ENCODE measurements at regions not wholly inside any gene's neighbourhood (a gene's known extent, or its start where the extent isn't known, plus 50 kb on each side); places are given as distances from the start of the nearest gene placed in this dataset.
"Not testable (repeated sequence)": the region's sequence is repeated elsewhere in the genome, so short reads cannot be mapped to it uniquely, and the experiment has no call there.

DNA sequence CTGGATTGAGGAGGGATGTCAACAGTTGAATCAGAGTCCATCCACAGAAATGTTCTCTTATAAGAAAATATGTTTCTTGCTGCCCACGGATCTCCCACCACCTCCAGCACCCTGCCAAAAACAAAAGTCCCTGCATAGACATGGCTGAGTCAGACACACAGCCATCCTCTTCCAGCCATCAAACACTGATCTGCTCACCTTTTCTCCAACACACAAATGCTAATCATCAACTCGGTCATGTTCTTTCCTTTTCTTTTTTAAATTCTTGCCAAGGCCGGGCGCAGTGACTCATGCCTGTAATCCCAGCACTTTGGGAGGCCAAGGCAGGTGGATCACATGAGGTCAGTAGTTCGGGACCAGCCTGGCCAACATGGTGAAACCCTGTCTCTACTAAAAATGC, 110.7 kb upstream of the IL12A start:
- no peak for DNase-seq (ENCODE audit: low read depth in 4 of 4, low spot score in 2 of 4)

DNA sequence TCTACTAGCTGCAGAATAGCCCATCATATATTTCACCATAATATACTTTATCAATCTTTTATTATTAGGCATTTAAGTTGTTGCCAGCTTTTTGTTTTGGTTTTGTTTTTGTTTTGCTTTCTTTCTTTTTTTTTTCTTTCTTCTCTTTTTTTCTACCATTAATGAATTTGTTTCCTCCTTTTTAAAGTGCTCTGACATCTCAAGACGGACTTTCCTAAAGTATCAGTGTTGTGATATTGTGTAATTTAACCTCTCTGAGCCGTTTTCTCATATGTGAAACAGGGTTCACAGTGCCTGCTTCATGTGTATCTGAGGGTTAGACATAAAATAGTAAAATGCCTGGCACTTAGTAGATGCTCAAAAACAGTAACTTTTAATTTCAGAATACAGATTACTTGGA, 109.5 kb upstream of the IL12A start:
- DNase-seq (ENCODE audit: low read depth in 4 of 4, low spot score in 2 of 4) = no peak

DNA sequence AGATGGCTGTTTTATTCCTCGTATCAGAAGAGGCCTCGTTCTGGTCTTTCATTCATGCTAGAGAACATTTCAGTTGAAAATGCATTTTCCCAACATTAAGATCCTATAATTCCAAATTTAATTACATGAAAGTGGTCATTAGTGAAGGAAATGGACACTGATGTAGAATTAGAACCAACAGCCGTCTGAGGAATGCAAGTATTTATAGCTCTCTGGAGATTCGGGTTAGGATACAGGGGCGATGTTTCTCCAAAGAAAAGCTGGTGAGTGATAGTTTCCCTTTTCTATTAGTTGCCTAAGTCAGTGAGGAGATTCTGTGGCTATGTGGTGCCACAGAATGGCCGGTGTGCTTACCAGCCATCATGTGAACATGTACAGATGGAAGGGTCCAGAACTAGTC, 109.0 kb upstream of the IL12A start:
- no peak for DNase-seq (ENCODE audit: low read depth in 4 of 4, low spot score in 2 of 4)

DNA sequence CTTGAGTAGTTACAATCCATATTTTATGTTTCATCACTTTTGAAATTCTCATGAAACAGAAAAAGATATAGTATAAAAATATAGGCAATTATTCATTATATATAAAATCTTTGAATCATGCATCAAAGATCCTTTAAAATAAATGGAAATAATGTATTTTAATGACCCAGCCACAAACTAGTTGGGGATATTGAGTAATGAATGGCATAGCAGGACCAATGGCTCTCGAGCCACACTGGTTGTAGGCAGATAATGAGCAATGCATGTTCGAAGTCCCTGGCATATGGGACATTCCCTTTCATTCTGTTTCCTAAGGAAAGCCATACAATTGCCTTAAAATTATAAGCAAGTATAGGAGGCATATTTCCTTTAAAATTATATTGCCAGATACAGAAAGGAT, 107.4 kb upstream of the IL12A start:
- DNase-seq (ENCODE audit: low read depth in 4 of 4, low spot score in 2 of 4) = no peak

DNA sequence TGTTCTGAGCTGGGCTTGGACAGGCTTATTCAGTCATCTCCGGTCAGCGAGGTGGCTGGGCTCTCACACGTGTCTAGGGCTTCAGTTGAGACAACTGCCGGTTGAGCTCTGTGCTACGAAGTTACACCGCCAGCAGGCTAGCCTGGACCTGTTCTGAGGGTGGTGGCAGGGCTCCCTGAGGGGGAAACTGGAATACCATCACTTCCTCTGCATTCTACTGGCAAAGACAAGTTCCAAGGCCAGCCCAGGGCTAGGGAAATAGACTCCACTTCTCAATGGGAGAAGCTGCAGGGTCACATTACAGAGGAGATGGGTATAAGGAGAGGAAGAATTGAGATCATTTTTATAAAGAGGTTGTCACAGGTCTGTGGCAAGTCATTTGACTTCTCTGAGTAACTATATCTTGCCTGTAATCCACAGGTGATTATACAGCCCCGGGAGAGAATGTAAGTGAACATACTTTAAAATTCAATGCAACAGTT, 106.8 kb upstream of the IL12A start:
- DNase-seq (ENCODE audit: low read depth in 4 of 4, low spot score in 2 of 4) = no peak

DNA sequence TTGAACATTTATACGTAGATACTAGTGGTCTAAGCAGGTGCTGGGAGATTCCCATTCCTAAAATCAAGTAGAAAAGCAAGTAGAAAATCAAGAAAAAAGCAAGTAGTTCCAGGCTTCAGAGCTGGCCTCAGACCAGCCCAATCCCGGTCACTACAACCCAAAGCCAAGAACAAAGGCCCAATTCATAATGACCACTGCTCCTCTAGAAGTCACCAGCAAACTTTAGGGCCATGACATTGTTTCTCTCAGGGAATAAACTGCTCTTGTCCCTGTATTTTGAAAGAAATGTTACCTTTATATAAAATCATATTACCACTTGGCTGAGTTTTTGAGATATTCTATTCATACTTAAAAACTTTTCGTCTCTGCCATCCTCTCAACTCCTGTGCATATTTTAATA, 106.3 kb upstream of the IL12A start:
- DNase-seq (ENCODE audit: low read depth in 4 of 4, low spot score in 2 of 4) = no peak

DNA sequence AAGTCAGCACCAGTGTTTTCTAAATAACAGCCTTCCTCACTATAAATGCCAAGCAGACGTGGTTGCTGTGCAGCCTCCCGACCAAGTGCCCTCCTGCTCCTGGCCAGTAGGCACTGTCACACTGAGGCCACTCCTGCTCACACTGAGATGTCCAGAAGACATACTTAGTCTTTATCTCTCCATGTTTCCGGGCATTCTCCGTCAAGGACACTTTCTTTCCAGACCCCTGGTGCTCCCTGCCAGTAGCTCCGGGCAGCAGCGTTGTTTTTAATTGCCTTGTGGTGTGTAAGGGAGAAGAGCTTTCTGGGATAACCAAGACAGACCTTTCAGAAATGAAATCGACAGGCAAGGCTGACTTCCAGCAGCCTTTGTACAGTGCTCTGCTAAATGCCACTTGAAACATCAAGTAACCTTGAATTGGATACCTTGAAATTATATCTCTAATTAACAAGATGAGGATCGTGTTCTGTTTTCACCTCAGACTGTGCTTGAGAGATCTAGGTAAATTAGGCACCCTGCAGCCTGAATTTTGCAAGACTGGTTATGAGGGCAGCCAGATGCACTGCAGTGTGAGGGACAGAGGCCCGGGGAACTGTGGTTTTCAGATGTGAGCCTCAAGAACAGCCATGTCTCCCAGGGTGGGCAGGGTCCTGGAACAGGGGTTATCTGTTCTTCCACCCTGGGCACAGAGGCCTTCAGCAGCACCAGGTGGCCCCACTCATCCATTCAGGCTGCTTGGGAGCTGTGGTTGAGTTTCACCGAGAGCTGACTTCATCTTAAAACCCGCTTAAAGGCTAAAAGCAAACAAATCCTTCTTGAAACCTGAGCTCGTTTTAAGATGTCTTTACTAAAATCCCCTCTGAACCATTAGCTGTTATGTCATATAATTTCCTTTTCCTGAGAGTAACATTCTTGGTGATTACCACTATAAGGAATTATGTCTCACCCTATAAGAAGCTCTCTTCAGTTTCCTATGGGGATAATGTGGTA, 105.5 kb upstream of the IL12A start:
- DNase-seq (ENCODE audit: low read depth in 4 of 4, low spot score in 2 of 4) = no peak

DNA sequence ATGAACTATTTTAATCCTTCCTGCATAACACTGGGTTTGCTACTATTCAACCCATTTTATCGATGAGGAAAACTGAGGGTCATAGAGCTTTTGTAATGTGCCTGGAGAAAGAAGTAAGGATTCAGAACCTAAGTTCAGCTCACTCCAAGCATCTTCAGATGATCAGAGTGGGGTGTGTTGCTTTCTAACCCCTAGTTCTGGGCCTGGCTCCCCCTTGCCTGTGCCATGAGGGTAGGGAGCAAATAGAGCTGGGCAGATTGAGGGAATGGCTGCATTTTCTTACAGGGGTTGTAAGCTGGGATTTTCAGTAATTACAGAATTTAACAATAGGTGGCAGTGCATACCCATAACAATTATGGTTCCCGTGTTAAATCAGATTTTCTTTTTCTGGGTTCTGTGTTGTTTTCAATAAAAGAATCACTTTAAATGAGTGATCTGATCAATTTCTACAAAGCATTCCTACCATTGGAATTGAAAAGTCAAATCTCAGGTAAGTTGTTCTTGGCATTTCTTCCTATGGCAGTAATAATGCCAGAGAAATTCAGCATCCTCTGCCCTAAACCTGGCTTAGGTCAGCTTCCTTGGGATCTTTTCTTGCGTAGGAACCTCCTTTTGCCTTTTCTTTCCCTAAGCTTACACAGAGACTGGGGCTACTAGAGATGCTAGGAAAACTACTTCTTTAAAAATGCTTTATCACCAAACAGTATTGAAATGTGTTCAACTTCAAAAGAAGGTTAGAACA, 103.8 kb upstream of the IL12A start:
- no peak for DNase-seq (ENCODE audit: low read depth in 4 of 4, low spot score in 2 of 4)

DNA sequence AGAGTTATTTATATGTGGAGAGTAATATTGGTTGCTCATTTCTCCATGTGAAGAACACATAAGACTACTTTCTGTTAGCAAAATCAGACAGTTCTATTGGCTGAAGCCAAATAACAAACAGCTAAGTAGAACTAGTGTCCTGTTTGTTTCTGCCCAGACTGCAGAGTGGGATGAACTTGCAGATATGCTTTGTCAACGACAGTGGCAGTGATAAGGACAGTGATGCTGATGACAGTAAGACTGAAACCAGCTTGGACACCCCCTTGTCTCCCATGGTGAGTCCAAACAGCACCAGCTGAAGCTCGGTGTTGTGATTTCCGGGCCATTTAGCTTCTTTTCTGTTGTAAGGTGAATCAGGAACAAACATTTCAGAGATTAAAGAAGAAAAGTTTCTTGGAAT, 102.6 kb upstream of the IL12A start:
- no peak for DNase-seq (ENCODE audit: low read depth in 4 of 4, low spot score in 2 of 4)

DNA sequence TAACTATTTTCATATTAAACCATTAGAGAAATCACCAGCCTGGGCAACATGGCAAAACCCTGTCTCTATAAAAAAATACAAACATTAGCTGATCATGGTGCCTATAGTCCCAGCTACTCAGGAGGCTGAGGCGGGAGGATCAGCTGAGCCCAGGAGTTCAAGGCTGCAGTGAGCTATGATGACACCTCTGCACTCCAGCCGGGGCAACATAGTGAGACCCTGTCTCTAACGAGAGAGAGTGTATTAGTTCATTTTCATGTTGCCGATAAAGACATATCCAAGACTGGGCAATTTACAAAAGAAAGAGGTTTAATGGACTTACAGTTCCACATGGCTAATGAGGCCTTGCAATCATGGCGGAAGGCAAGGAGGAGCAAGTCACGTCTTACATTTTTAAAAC, 102.1 kb upstream of the IL12A start:
- DNase-seq (ENCODE audit: low read depth in 4 of 4, low spot score in 2 of 4) = not testable (repeated sequence)

DNA sequence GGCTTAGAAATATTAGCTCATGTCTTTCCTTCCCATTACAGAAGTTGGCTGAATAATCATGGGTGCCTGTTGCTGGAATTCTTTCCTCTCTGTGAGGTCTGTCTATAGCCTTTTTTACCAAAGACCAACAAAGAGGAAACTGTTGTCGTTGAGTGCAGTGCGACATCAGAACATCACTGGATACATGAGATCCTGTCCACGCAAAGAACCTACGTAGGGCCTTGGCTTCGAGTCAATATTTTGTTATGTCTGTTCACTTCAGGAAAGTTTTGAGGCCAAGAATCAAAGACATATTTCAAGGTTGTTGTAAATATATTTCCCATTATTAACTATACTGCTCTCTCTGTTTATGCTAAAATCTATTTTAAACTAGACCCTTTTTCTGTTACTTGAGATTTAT, 101.5 kb upstream of the IL12A start:
- DNase-seq (ENCODE audit: low read depth in 4 of 4, low spot score in 2 of 4) = no peak

DNA sequence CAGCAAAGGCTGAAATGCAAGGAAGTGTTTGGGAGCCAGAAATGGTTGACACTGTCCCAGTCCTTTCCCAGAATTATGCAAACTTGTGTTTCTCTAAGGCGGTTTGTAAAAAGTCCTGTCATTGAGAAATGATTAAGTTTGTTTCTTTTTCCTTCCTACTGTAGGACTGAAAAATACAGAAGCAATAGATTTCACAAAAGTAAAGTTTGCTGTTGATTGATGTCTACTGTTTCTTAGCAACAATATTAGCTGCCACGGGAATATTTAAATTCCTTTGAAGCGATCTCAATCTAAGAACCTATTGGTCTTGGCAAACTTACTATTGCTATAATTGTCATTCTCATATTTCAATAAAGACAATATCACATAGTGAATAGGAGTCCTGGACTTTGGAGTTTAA, 100.7 kb upstream of the IL12A start:
- no peak for DNase-seq (ENCODE audit: low read depth in 4 of 4, low spot score in 2 of 4)

DNA sequence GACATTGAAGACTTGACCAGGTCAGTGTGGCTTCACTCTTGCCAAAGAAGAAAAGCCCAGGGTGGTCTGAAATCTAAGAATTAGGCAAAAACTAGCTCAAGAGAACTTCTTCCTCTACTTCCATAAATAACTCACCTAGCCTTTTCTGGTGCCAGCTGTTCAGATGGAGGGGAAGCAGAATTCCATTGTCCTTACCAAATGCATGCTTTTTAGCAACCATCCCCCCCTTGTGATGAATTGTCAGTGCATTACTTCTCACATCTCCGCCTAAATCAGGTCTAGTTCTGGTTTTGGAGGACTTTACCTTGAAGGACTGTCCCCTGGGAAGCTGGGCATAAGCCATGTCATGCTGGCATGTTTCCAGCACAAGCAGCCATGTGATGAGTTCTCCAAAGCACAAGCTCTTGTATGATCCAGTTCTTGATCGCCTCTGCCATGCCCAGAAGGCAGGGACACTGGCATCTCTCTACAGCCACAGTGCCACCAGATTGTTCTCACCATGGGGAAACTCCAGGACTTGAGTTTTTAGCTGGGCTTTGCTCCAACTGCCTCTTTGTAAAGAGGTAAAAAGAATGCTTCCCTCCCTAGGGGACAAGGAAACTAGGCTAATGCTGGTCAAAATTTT, 96.4 kb upstream of the IL12A start:
- DNase-seq (ENCODE audit: low read depth in 4 of 4, low spot score in 2 of 4) = no peak

DNA sequence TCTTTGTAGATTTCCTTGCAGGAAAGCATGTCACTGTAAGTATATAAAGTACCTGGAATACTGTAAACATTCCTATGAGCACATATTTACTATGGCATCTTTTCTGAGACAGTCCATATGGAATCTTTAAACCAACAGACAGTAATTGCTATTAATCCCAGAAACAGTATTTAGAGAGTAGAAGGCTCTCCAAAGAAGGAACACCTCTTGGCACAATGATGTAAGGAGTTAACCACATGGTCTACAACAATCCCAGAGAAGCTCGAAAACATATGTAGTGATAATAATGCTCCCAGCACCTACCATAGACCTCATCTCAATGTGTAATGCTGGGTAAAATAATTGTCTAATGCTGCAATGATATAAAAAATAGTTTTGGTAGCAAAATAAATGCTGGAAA, 95.8 kb upstream of the IL12A start:
- DNase-seq (ENCODE audit: low read depth in 4 of 4, low spot score in 2 of 4) = no peak

DNA sequence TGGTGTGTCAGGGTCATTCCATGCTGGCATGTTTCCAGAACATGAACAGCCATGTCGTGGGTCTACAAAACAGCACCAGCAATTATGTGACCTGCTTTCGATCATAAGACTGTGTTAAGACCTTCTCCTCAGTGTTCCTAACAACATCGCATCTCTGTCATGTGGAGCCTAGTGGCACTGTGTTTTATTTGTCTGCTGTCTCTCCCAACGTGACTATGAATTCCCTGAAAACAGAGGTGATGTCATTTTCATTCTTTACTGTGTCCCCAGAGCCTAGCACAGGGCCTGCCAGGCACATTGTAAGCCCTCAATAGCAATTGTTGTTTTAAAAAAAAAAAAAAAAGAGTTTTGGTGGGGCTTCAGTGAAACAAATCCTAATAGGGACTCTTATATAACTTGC, 94.2 kb upstream of the IL12A start:
- no peak for DNase-seq (ENCODE audit: low read depth in 4 of 4, low spot score in 2 of 4)

DNA sequence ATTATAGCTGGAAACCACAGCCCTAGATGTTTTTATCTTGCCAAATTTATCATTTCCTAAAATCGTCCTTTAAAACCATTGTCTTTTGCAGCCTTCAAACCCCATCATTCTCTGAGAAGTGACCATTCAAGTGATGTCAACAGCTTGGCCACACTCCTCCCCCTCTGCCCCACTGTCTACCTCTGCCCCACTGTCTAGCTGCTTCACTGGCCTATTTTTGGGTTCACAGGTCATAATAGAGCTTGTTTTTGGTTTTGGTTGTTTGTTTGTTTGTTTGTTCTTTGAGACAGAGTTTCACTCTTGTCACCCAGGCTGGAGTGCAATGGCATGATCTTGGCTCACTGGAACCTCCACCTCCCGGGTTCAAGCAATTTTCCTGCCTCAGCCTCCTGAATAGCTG, 93.2 kb upstream of the IL12A start:
- no peak for DNase-seq (ENCODE audit: low read depth in 4 of 4, low spot score in 2 of 4)

DNA sequence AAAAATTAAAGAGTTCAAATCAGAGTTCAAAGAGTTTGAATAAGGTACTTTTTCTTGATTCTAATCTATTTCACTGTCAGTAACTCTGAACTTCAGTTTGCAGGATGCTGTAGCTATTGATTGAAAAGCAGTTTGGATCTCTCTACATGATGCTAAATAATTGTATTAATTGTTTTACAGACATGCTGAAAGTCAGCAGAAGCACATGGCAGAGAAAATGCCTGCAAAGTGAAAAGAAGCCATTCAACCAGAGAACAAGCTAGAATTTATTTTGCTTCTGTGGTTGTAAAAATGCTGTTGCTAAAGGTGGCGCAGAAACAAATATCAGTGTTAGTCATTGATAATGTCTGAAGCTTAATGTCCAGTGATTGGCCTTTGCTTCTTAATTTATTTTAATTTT, 92.1 kb upstream of the IL12A start:
- no peak for DNase-seq (ENCODE audit: low read depth in 4 of 4, low spot score in 2 of 4)

DNA sequence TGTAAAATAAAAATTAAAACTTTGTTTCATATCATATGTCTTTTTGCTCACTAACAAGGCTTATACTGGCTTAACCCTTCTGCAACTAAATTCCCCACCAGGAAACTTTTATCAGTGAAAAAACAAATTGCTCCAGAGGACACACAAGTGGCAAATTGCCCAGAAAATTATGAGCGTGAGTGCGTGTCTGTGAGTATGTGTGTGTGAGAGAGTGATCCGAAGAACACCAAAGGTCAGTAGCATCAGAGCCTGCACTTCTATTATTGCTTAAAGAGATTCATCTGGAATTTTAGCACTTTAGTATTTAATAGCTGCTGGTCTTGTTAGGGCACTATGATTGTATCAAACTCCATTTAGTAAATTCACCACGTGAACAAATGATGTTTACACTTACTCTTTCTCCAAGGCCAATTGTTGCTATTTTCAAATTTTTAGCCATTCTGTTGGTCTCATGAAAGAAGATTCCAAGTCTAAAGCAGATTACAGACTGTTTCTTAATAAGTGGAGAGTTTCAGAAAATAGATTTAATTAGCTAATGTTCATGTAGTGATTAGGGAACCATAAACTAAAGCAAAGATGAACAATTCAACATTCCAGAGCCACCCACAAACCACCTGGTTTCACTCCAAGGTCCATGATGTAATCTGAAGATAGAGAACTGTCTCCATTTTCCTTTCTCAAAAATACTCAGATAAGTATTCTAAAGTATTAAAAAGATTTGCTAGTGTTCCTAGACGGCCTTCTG, 91.1 kb upstream of the IL12A start:
- no peak for DNase-seq (ENCODE audit: low read depth in 4 of 4, low spot score in 2 of 4)

DNA sequence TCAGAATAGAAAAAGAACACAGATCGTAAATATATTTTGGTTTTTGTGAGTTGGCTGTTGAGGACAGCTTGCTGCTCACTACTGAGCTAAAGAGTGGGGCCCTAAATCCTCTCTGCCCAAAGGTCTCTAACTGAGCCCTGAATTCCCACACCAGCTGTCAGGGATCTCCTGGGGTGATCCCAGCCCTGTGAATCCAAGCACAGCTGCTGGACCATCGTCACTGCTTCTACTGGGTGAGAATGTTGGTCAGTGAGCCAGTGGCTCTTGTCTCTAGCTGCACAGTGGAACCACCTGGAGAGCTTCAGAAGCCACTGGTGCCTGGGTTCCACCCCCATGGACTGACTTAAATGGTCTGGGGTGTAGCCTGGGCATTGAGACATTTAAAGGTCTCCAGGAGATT, 90.5 kb upstream of the IL12A start:
- no peak for DNase-seq (ENCODE audit: low read depth in 4 of 4, low spot score in 2 of 4)

DNA sequence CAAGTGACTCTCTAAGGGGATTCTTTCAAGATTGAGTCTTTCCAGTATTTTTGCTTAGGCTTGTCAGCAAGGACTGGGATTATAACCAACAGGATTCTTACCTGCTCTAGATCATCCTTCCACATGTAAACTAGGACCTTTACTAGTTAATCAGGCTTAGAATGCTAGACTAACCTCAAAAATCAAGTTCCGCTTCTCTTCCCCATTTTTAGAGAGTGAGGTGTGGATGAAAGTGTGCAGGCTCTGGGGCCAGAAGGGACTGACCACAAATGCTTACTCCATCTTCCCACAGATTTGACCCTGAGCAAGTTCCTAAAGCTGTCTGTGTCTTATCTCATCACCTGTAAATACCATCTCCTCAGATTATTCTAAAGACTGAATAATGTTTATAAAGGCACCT, 89.5 kb upstream of the IL12A start:
- no peak for DNase-seq (ENCODE audit: low read depth in 4 of 4, low spot score in 2 of 4)

All from left renal cortex interstitium (tissue), 4 donors.